ENCODE measurements at regions not wholly inside any gene's neighbourhood (a gene's known extent, or its start where the extent isn't known, plus 50 kb on each side); places are given as distances from the start of the nearest gene placed in this dataset.

DNA sequence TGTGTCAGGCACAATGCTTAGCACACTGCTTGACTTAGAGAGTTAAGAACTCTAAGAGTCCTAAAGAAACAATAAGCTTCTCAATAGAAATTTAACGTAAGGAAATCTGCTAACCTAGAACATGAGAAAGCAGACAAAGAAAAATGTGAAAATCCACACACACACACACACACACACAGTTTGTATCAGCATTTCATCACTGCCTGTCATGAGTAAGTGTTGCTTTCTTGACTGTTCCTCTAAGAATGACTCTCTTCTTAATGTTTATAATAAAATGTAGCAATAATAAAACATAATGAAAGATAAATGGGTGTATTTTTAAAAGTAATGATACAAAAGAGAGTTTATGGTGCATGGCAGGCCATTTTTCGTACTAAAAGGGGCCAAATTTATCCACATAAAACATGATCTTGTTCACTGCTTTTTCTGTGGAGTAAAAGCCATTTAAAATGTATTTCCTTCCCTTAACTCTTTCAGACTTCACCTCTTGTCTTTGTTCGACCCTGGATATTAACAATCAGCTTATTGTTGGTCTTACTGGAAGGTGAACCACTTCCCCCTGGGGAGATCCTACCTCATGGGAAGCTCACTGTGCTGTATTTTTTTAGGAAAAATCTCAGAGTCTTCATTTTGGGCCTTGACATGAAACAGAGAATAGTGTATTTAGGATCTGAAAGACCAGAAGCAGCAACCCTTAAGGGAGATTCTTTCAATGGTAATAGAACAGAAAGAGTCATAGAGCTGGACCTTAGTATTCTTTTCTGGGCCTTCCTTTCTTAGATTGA, 107.3 kb upstream of the ANKRD55 start:
- no peaks in the 10 kb centered on the region for H3K9me3 ChIP-seq (replicated peaks)
- no peaks in the 10 kb centered on the region for H3K36me3 ChIP-seq
- H3K27me3 ChIP-seq (replicated peaks) = no peaks in the 10 kb centered on the region
- DNase-seq (ENCODE audit: low read depth in 1 of 2, low spot score in 2 of 2) = no peak
- H3K4me3 ChIP-seq = no peak overlapping the region
- H3K27ac ChIP-seq = no peak overlapping the region
- peaks cover 7% of the 10 kb centered on the region for H3K4me1 ChIP-seq (replicated peaks)

- H3K27ac ChIP-seq = no peak overlapping the region
- H3K36me3 ChIP-seq = no peaks in the 10 kb centered on the region
- no peak overlapping the region for H3K4me3 ChIP-seq
- DNase-seq (ENCODE audit: low read depth in 1 of 2, low spot score in 2 of 2) = no peak
- no peaks in the 10 kb centered on the region for H3K9me3 ChIP-seq (replicated peaks)
- H3K4me1 ChIP-seq (replicated peaks) = peaks cover 7% of the 10 kb centered on the region
- no peaks in the 10 kb centered on the region for H3K27me3 ChIP-seq (replicated peaks)
These were observed 106.6 kb upstream of the ANKRD55 start for GRCh38 chr5:56339732-56340131.

DNA sequence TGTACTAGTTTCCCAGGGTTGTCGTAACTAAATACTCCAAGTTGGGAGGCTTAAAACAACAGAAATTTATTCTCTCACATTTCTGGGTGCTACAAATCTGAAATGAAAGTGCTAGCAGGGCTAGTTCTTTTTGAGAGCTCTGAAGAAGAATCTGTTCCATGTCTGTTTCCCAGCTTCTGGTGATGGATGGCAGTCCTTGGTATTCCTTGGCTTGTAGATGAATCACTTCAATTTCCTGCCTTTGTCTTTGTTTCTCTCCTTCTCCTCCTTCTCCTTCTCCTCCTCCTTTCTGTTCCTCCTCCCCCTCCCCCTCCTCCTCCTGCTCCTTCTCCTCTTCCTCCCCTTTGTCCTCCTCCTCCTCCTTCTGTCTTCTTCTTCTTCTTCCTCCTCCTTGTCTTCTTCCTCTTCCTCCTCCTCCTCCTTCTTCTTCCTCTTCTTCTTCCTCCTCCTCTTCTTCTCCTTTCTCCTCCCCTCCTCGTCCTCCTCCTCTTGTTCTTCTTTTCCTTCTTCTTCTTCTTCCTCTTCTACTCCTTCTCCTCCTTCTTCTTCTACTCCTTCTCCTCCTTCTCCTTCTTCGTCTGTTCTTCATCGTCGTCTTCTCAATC, 104.7 kb upstream of the ANKRD55 start:
- Histone ChIP-seq H3K27ac (no peak overlapping the region), H3K27me3 (replicated peaks) (no peaks in the 10 kb centered on the region), H3K4me3 (no peak overlapping the region), H3K9me3 (replicated peaks) (no peaks in the 10 kb centered on the region), H3K36me3 (no peaks in the 10 kb centered on the region), H3K4me1 (replicated peaks) (peaks cover 7% of the 10 kb centered on the region)
- no peak for DNase-seq (ENCODE audit: low read depth in 1 of 2, low spot score in 2 of 2)

DNA sequence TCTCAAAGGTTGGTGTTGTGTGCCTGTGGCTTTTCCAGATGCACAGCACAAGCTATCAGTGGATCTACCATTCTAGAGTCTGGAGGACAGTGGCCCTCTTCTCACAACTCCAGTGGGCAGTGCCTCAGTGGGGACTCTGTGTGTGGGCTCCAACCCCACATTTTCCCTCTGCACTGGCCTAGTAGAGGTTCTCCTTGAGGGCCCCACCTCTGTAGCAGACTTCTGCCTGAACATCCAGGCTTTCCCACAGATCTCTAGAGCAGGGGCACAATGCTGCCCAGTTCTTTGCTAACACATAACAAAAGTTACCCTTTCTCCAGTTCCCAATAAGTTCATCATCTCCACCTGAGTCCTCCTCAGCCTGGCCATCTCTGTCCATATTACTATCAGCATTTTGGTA, 102.1 kb upstream of the ANKRD55 start:
- no peak overlapping the region for H3K4me3 ChIP-seq
- peaks cover 17% of the 10 kb centered on the region for H3K4me1 ChIP-seq (replicated peaks)
- H3K36me3 ChIP-seq = no peaks in the 10 kb centered on the region
- no peak overlapping the region for H3K27ac ChIP-seq
- DNase-seq (ENCODE audit: low read depth in 1 of 2, low spot score in 2 of 2) = no peak
- H3K27me3 ChIP-seq (replicated peaks) = no peaks in the 10 kb centered on the region
- H3K9me3 ChIP-seq (replicated peaks) = no peaks in the 10 kb centered on the region

DNA sequence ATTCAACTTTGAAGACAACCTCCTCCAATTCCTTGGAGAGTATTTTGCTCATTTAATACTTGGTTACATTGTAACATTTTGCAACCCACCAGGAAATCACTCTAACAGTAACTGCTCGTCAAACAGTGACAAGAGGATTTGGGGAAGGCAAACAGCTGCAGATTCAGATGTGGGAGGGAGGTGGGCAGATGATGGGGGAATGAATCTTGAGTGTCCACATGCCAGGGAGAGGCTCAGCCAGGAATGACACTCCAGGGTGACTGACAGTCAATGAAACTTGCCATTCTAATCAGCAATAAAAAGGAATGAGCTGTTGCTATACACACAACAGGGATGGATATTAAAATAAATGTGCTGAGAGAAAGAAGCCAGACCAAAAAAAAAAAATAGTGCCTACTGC, 97.7 kb upstream of the ANKRD55 start:
- Histone ChIP-seq H3K4me3 (no peak overlapping the region), H3K36me3 (no peaks in the 10 kb centered on the region), H3K4me1 (replicated peaks) (peaks cover 34% of the 10 kb centered on the region), H3K27me3 (replicated peaks) (no peaks in the 10 kb centered on the region), H3K9me3 (replicated peaks) (no peaks in the 10 kb centered on the region), H3K27ac (peak overlapping the region; percentile 72)
- no peak for DNase-seq (ENCODE audit: low read depth in 1 of 2, low spot score in 2 of 2)

DNA sequence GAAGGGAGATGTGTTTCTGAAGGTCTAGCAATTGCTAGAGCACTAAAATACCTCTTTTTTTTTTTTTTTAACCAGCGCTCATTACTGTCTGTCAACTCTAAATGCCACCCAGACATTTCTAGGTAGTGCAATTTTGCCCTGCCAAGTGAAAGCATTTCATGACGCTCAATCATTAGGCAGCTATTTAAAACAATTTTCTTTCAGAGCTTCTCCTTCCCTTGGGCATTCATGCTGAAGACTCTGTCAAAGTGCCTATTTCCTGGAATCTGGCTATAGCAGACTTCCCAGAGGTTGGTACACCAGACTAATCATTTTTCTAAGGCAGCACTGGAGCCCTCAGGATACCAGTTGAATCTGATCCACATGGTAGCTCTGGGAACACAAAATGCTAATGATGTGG, 97.0 kb upstream of the ANKRD55 start:
- DNase-seq (ENCODE audit: low read depth in 1 of 2, low spot score in 2 of 2) = peak in 1 of 2 experiments; percentile 70
- no peak overlapping the region for H3K4me3 ChIP-seq
- H3K27me3 ChIP-seq (replicated peaks) = no peaks in the 10 kb centered on the region
- H3K9me3 ChIP-seq (replicated peaks) = no peaks in the 10 kb centered on the region
- H3K27ac ChIP-seq = peak overlapping the region; percentile 72
- H3K36me3 ChIP-seq = no peaks in the 10 kb centered on the region
- H3K4me1 ChIP-seq (replicated peaks) = peaks cover 34% of the 10 kb centered on the region

DNA sequence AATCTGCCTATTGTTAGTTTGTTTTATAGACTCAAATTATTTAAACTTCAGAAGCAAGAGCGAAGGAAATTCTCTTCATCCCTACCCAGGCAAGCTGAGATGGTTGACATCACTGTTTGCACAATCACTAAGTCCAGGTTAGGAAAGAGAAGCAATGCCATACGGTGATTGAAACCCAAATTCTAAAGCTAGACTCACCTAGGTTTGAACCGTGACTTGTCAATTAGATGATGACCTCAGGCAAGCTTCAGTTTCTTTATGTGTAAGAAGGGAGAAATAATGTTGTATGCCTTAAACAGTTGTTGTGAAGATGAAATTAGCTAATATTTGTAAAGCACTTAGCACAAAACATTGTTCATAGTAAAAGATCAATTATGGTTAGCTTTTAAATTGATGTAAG, 96.5 kb upstream of the ANKRD55 start:
- DNase-seq (ENCODE audit: low read depth in 1 of 2, low spot score in 2 of 2) = no peak
- Histone ChIP-seq H3K4me1 (replicated peaks) (peaks cover 34% of the 10 kb centered on the region), H3K9me3 (replicated peaks) (no peaks in the 10 kb centered on the region), H3K27ac (peak overlapping the region; percentile 72), H3K36me3 (no peaks in the 10 kb centered on the region), H3K4me3 (no peak overlapping the region), H3K27me3 (replicated peaks) (no peaks in the 10 kb centered on the region)

DNA sequence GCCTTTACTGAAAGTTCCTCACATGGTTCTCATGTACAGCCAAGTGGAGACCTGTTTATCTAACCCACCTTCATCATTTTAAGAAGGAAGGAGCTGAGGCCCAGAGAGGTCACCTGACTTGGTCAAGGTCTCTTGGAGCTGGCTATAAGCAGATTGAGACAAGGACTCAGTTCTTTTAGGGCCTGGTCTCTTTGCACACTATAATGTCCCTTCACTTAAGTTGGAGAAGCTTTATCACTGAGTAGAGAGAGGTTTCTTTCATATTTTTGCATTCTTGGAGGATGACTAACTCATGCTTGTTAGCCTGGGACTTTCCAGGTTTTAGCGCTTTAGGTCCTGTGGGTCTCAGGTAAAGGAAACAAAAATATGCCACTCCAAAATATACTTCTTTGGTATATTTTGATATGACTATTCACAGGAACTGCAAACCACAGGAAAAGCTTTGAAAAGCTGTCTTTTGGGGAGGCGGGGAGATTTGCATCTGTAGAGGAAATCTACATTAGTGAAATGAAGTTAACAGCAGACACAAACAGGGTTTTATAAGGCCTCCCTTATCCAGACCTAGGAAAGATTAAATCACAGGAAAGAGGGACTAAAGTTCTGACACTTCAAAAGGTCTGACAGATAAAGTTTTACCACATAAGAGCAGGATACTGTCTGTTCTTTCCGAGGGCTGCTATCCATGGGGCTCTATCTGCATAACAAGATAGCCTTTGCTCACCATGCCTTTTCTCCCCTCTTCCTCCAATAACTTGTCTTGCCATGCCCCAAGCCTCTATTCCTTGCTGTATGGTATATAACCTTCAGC, 95.8 kb upstream of the ANKRD55 start:
- Histone ChIP-seq H3K27me3 (replicated peaks) (no peaks in the 10 kb centered on the region), H3K4me3 (no peak overlapping the region), H3K36me3 (no peaks in the 10 kb centered on the region), H3K9me3 (replicated peaks) (no peaks in the 10 kb centered on the region), H3K4me1 (replicated peaks) (peaks cover 38% of the 10 kb centered on the region), H3K27ac (peak overlapping the region; percentile 72)
- DNase-seq (ENCODE audit: low read depth in 1 of 2, low spot score in 2 of 2) = peak in 1 of 2 experiments; percentile 76

GRCh38 chr5:56327809-56328208, 94.7 kb upstream of the ANKRD55 start:
- H3K27me3 ChIP-seq (replicated peaks) = no peaks in the 10 kb centered on the region
- no peak overlapping the region for H3K27ac ChIP-seq
- DNase-seq (ENCODE audit: low read depth in 1 of 2, low spot score in 2 of 2) = no peak
- H3K4me1 ChIP-seq (replicated peaks) = peaks cover 46% of the 10 kb centered on the region
- H3K36me3 ChIP-seq = no peaks in the 10 kb centered on the region
- no peak overlapping the region for H3K4me3 ChIP-seq
- no peaks in the 10 kb centered on the region for H3K9me3 ChIP-seq (replicated peaks)

DNA sequence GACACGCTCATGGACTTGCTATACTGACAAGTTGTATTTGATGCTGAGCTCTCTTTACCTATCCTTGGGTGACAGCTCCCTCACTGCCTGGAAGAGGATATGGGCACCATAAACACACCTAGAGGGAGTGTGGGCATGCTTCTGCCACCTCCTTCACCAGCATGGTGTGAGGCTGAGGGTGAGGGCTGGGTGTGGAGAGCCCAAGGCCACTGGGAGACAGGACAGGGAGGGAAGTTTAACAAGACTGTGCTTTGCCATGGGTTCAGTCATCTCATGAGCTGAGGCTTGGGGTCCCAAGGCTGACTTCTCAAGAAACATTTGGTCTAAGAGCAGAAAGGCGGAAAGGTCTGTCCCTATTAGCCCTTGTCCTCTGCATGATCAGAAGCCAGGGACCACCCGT, 93.6 kb upstream of the ANKRD55 start:
- Histone ChIP-seq H3K4me1 (replicated peaks) (peaks cover 46% of the 10 kb centered on the region), H3K27ac (no peak overlapping the region), H3K9me3 (replicated peaks) (no peaks in the 10 kb centered on the region), H3K27me3 (replicated peaks) (no peaks in the 10 kb centered on the region), H3K36me3 (no peaks in the 10 kb centered on the region), H3K4me3 (no peak overlapping the region)
- DNase-seq (ENCODE audit: low read depth in 1 of 2, low spot score in 2 of 2) = no peak

GRCh38 chr5:56326116-56326515, 93.0 kb upstream of the ANKRD55 start:
- DNase-seq (ENCODE audit: low read depth in 1 of 2, low spot score in 2 of 2) = no peak
- Histone ChIP-seq H3K36me3 (no peaks in the 10 kb centered on the region), H3K4me1 (replicated peaks) (peaks cover 45% of the 10 kb centered on the region), H3K9me3 (replicated peaks) (no peaks in the 10 kb centered on the region), H3K27ac (no peak overlapping the region), H3K4me3 (no peak overlapping the region), H3K27me3 (replicated peaks) (no peaks in the 10 kb centered on the region)

GRCh38 chr5:56325039-56325438, 91.9 kb upstream of the ANKRD55 start:
- no peak overlapping the region for H3K4me3 ChIP-seq
- H3K4me1 ChIP-seq (replicated peaks) = peaks cover 42% of the 10 kb centered on the region
- no peaks in the 10 kb centered on the region for H3K9me3 ChIP-seq (replicated peaks)
- DNase-seq (ENCODE audit: low read depth in 1 of 2, low spot score in 2 of 2) = no peak
- H3K36me3 ChIP-seq = no peaks in the 10 kb centered on the region
- no peaks in the 10 kb centered on the region for H3K27me3 ChIP-seq (replicated peaks)
- no peak overlapping the region for H3K27ac ChIP-seq

DNA sequence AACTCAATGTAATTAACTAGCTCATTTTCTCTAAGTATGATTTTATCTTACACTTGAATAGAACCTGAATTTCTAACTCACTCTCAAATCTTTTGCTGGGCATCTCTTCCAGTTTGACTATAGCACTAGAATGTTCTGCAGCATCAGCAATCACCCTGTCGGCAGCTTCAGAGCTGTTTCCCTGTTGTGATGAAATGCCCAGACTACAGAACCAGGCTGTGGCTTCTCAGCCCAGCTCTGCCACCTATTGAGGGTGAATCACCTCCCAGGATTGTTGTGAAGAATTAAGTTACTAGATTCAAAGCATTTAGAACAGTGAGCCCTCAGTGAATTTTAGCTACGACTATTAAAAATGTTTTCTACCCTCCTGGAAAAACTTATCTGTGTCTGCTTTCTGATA, 90.4 kb upstream of the ANKRD55 start:
- no peaks in the 10 kb centered on the region for H3K9me3 ChIP-seq (replicated peaks)
- H3K36me3 ChIP-seq = no peaks in the 10 kb centered on the region
- H3K27me3 ChIP-seq (replicated peaks) = no peaks in the 10 kb centered on the region
- no peak overlapping the region for H3K4me3 ChIP-seq
- peaks cover 40% of the 10 kb centered on the region for H3K4me1 ChIP-seq (replicated peaks)
- peak overlapping the region; percentile 49 for H3K27ac ChIP-seq
- DNase-seq (ENCODE audit: low read depth in 1 of 2, low spot score in 2 of 2) = peak; percentile 63 to 70

GRCh38 chr5:56322592-56322991, 89.5 kb upstream of the ANKRD55 start:
- no peaks in the 10 kb centered on the region for H3K9me3 ChIP-seq (replicated peaks)
- H3K4me3 ChIP-seq = no peak overlapping the region
- H3K4me1 ChIP-seq (replicated peaks) = peaks cover 43% of the 10 kb centered on the region
- DNase-seq (ENCODE audit: low read depth in 1 of 2, low spot score in 2 of 2) = no peak
- H3K27ac ChIP-seq = no peak overlapping the region
- no peaks in the 10 kb centered on the region for H3K27me3 ChIP-seq (replicated peaks)
- no peaks in the 10 kb centered on the region for H3K36me3 ChIP-seq
